WTC11 (cell line): ENCODE measurements at regions not wholly inside any gene's neighbourhood (a gene's known extent, or its start where the extent isn't known, plus 50 kb on each side); places are given as distances from the start of the nearest gene placed in this dataset.

Source experiments
- ATF1 ChIP-seq: sonication (generic); formaldehyde crosslinking; IDR thresholded peaks from 2 replicates; pipeline ENCODE4 v1.8.1; 2023; ENCODE audit warnings: mild to moderate bottlenecking, moderate library complexity, missing genetic modification reagents
- NR1H2 ChIP-seq: sonication (generic); formaldehyde crosslinking; IDR thresholded peaks from 2 replicates; pipeline ENCODE4 v1.9.0; 2021; ENCODE audit warnings: mild to moderate bottlenecking, moderate library complexity, missing genetic modification reagents
- OVOL2 ChIP-seq: fragments of 250-450 bp; sonication (Bioruptor Pico); IDR thresholded peaks from 2 replicates; pipeline ENCODE4 v1.9.0; 2021; ENCODE audit warnings: mild to moderate bottlenecking, borderline replicate concordance
- TCF7 ChIP-seq: sonication (generic); formaldehyde crosslinking; IDR thresholded peaks from 2 replicates; pipeline ENCODE4 v1.8.0; 2022; ENCODE audit warnings: mild to moderate bottlenecking, low read depth, missing genetic modification reagents, moderate library complexity
- ZNF396 ChIP-seq: fragments of 250-450 bp; sonication (Bioruptor Pico); IDR thresholded peaks from 2 replicates; pipeline ENCODE4 v1.8.0; 2021; ENCODE audit warnings: mild to moderate bottlenecking, moderate library complexity, borderline replicate concordance
- TF ChIP-seq, protein P1 (sequence below): fragments of 200-600 bp; IDR thresholded peaks from 2 replicates; pipeline ENCODE4 v1.8.0; 2022; ENCODE audit warnings: antibody characterized with exemption
- TF ChIP-seq, protein P2 (sequence below): sonication (generic); formaldehyde crosslinking; IDR thresholded peaks from 2 replicates; pipeline ENCODE4 v1.8.1; 2022; ENCODE audit warnings: mild to moderate bottlenecking, missing genetic modification reagents, moderate library complexity, borderline replicate concordance
- TF ChIP-seq, protein P3 (sequence below): sonication (generic); formaldehyde crosslinking; IDR thresholded peaks from 2 replicates; pipeline ENCODE4 v1.8.0; 2023; ENCODE audit warnings: missing genetic modification reagents
- TF ChIP-seq, protein P4 (sequence below): sonication (generic); formaldehyde crosslinking; IDR thresholded peaks from 2 replicates; pipeline ENCODE4 v1.8.0; 2022; ENCODE audit warnings: mild to moderate bottlenecking, missing genetic modification reagents

DNA sequence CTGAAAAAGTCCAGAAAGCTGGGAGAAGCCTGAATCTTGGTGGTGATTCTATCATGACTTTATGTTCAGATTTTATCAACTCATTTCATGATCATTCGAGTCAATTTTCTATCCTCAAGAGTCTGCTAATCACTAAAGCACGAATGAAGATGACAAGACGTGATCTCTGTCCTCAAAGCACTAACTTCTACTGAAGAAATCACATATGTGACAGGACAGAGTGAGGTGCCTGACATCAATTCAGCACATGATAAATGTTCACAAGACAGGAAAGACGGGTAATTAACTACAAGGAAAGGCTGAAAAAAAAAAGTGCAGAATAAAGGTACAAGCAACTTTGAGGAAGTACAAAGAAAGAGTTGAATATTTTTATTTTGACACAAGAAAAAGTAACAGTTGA is 487.1 kb downstream of the EFNB2 start:
- TF ChIP-seq, protein P1, sequence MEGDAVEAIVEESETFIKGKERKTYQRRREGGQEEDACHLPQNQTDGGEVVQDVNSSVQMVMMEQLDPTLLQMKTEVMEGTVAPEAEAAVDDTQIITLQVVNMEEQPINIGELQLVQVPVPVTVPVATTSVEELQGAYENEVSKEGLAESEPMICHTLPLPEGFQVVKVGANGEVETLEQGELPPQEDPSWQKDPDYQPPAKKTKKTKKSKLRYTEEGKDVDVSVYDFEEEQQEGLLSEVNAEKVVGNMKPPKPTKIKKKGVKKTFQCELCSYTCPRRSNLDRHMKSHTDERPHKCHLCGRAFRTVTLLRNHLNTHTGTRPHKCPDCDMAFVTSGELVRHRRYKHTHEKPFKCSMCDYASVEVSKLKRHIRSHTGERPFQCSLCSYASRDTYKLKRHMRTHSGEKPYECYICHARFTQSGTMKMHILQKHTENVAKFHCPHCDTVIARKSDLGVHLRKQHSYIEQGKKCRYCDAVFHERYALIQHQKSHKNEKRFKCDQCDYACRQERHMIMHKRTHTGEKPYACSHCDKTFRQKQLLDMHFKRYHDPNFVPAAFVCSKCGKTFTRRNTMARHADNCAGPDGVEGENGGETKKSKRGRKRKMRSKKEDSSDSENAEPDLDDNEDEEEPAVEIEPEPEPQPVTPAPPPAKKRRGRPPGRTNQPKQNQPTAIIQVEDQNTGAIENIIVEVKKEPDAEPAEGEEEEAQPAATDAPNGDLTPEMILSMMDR, result no peak
- TF ChIP-seq ATF1 (CRISPR knock-in tag), result no peak
- no peak for TF ChIP-seq ZNF396 (CRISPR knock-in tag)
- TF ChIP-seq, protein P2, sequence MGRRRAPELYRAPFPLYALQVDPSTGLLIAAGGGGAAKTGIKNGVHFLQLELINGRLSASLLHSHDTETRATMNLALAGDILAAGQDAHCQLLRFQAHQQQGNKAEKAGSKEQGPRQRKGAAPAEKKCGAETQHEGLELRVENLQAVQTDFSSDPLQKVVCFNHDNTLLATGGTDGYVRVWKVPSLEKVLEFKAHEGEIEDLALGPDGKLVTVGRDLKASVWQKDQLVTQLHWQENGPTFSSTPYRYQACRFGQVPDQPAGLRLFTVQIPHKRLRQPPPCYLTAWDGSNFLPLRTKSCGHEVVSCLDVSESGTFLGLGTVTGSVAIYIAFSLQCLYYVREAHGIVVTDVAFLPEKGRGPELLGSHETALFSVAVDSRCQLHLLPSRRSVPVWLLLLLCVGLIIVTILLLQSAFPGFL (CRISPR knock-in tag), result no peak
- TF ChIP-seq, protein P3, sequence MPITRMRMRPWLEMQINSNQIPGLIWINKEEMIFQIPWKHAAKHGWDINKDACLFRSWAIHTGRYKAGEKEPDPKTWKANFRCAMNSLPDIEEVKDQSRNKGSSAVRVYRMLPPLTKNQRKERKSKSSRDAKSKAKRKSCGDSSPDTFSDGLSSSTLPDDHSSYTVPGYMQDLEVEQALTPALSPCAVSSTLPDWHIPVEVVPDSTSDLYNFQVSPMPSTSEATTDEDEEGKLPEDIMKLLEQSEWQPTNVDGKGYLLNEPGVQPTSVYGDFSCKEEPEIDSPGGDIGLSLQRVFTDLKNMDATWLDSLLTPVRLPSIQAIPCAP, result no peak
- TF ChIP-seq OVOL2, result no peak
- TF ChIP-seq NR1H2 (CRISPR knock-in tag), result no peak
- TF ChIP-seq, protein P4, sequence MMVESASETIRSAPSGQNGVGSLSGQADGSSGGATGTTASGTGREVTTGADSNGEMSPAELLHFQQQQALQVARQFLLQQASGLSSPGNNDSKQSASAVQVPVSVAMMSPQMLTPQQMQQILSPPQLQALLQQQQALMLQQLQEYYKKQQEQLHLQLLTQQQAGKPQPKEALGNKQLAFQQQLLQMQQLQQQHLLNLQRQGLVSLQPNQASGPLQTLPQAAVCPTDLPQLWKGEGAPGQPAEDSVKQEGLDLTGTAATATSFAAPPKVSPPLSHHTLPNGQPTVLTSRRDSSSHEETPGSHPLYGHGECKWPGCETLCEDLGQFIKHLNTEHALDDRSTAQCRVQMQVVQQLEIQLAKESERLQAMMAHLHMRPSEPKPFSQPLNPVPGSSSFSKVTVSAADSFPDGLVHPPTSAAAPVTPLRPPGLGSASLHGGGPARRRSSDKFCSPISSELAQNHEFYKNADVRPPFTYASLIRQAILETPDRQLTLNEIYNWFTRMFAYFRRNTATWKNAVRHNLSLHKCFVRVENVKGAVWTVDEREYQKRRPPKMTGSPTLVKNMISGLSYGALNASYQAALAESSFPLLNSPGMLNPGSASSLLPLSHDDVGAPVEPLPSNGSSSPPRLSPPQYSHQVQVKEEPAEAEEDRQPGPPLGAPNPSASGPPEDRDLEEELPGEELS (CRISPR knock-in tag), result no peak
- no peak for TF ChIP-seq TCF7 (CRISPR knock-in tag)
